ENCODE measurements at regions not wholly inside any gene's neighbourhood (a gene's known extent, or its start where the extent isn't known, plus 50 kb on each side); places are given as distances from the start of the nearest gene placed in this dataset.

- TF ChIP-seq SAP30 (IDR thresholded peaks at IDR 0.05; ENCODE audit: borderline replicate concordance, insufficient read depth, low read depth, low read length, poor library complexity, severe bottlenecking): no peak
- no peak for TF ChIP-seq CBFA2T2 (conservative IDR thresholded peaks at IDR 0.05)
- no peak for TF ChIP-seq SIRT6 (IDR thresholded peaks at IDR 0.05; ENCODE audit: low read depth, low read length)
- TF ChIP-seq NFXL1 (CRISPR knock-in tag; IDR thresholded peaks at IDR 0.05): no peak
- no peak for TF ChIP-seq PRDM10 (IDR thresholded peaks at IDR 0.05; ENCODE audit: partially characterized antibody)
Observed at GRCh38 chr14:32014057-32014456, 63.0 kb upstream of the ARHGAP5 start (continued).

DNA sequence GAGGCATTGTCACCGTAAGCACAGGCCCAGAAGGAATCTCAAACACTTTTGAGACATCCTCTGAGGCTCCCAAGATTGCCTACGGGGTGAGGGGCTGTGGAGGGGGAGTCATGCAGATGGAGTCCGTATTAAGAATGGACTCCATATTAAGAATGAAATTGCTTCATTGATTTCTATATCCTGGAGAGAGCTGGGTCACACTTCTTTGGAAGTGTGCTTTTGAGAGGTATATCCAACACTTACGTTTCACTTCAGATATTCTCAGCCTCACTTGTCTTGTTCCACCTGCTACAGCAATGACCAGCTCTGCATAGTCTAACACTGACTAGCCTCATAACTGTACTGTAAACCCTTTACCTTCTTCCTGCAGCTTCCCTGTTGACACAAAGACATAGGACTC is 62.6 kb upstream of the ARHGAP5 start:
- peaks cover 0 to 15% of the 10 kb centered on the region in 2 experiments; a peak in 3 of 5 replicates for H3K4me1 ChIP-seq (replicated peaks in 1 of 2; ENCODE audit: control insufficient read depth in 2 of 2, insufficient read depth in 2 of 2, low read length in 2 of 2)

More for the DNA sequence above, 62.6 kb upstream of the ARHGAP5 start:
- H4K20me1 ChIP-seq (replicated peaks; ENCODE audit: control insufficient read depth, insufficient read depth, low read length): no peaks in the 10 kb centered on the region
- H3K4me2 ChIP-seq (ENCODE audit: insufficient read depth, low read length): no peak overlapping the region
- H3K9me1 ChIP-seq (ENCODE audit: control insufficient read depth, insufficient read depth, low read length): no peaks in the 10 kb centered on the region
- intact Hi-C loops (cut with micrococcal nuclease) (loop anchor here (5.0 kb wide), 1 partner anchor 72 kb away; no protein-coding TSS in a partner anchor), in situ Hi-C loops (cut with MboI) (no loop called here)
- H3K9ac ChIP-seq (ENCODE audit: insufficient read depth in 1 of 2, low read depth in 2 of 2, low read length in 2 of 2): no peak overlapping the region
- H3K9me3 ChIP-seq (replicated peaks; ENCODE audit: control insufficient read depth, insufficient read depth, low read depth, low read length): no peaks in the 10 kb centered on the region
- H3K27ac ChIP-seq (ENCODE audit: extremely low read depth, low read depth, low read length): no peak overlapping the region
- H3K36me3 ChIP-seq (ENCODE audit: control insufficient read depth, insufficient read depth, low read length): no peaks in the 10 kb centered on the region
- no peak for DNase-seq (ENCODE audit: extremely low read depth in 1 of 4, low spot score in 3 of 4)
- 3% methylated on average over 4 of the region's 4 CpGs for WGBS (ENCODE audit: insufficient coverage, low coverage, missing lambda C conversion rate)
- H3K4me3 ChIP-seq: no peak overlapping the region
- ChIA-PET POLR2A (interaction anchor here (0.6 kb wide), 1 partner anchor 74 kb away, joined by 3 read pairs; no protein-coding TSS in a partner anchor), CTCF (ENCODE audit: low intra/inter-chr PET ratio) (no interaction called here)
- ATAC-seq: no peak
- BruUV-seq (replicated peaks): no TSS peak
- H2AFZ ChIP-seq (ENCODE audit: low read depth, low read length): no peak overlapping the region
- TF ChIP-seq, protein P1, sequence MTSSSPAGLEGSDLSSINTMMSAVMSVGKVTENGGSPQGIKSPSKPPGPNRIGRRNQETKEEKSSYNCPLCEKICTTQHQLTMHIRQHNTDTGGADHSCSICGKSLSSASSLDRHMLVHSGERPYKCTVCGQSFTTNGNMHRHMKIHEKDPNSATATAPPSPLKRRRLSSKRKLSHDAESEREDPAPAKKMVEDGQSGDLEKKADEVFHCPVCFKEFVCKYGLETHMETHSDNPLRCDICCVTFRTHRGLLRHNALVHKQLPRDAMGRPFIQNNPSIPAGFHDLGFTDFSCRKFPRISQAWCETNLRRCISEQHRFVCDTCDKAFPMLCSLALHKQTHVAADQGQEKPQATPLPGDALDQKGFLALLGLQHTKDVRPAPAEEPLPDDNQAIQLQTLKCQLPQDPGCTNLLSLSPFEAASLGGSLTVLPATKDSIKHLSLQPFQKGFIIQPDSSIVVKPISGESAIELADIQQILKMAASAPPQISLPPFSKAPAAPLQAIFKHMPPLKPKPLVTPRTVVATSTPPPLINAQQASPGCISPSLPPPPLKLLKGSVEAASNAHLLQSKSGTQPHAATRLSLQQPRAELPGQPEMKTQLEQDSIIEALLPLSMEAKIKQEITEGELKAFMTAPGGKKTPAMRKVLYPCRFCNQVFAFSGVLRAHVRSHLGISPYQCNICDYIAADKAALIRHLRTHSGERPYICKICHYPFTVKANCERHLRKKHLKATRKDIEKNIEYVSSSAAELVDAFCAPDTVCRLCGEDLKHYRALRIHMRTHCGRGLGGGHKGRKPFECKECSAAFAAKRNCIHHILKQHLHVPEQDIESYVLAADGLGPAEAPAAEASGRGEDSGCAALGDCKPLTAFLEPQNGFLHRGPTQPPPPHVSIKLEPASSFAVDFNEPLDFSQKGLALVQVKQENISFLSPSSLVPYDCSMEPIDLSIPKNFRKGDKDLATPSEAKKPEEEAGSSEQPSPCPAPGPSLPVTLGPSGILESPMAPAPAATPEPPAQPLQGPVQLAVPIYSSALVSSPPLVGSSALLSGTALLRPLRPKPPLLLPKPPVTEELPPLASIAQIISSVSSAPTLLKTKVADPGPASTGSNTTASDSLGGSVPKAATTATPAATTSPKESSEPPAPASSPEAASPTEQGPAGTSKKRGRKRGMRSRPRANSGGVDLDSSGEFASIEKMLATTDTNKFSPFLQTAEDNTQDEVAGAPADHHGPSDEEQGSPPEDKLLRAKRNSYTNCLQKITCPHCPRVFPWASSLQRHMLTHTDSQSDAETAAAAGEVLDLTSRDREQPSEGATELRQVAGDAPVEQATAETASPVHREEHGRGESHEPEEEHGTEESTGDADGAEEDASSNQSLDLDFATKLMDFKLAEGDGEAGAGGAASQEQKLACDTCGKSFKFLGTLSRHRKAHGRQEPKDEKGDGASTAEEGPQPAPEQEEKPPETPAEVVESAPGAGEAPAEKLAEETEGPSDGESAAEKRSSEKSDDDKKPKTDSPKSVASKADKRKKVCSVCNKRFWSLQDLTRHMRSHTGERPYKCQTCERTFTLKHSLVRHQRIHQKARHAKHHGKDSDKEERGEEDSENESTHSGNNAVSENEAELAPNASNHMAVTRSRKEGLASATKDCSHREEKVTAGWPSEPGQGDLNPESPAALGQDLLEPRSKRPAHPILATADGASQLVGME (CRISPR knock-in tag; IDR thresholded peaks at IDR 0.05): no peak
- TF ChIP-seq HCFC1 (IDR thresholded peaks at IDR 0.05; ENCODE audit: low read depth, low read length) (no peak), MYNN (IDR thresholded peaks at IDR 0.05) (no peak), MYNN (CRISPR knock-in tag; IDR thresholded peaks at IDR 0.05) (no peak)
- H3K79me2 ChIP-seq (ENCODE audit: control insufficient read depth, insufficient read depth, low read length): no peaks in the 10 kb centered on the region
- no peak for FAIRE-seq
- H3K27me3 ChIP-seq (ENCODE audit: control insufficient read depth in 2 of 2, insufficient read depth in 2 of 2, low read length in 2 of 2): no peaks in the 10 kb centered on the region
